ENCODE measurements at regions not wholly inside any gene's neighbourhood (a gene's known extent, or its start where the extent isn't known, plus 50 kb on each side); places are given as distances from the start of the nearest gene placed in this dataset.

DNA sequence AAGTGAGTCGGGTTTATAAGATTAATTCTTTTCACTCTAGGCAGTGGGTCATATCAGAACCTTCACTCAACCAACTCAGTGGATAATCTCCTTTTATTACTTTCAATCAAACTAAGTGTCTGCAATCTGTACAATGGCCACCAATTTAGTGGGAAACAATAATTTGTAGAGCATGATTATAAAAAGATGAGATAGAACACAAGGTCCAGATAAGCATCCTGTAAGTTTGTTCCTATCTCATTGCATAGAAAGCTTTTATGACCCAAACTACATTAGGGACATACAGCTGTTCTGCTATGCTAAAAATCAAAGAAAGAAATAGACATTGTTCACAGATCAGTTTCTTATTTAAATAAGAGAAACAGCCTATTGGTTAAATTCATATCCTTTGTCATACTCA lies 341.4 kb upstream of the PSMD7 start:
- TF ChIP-seq, protein P1, sequence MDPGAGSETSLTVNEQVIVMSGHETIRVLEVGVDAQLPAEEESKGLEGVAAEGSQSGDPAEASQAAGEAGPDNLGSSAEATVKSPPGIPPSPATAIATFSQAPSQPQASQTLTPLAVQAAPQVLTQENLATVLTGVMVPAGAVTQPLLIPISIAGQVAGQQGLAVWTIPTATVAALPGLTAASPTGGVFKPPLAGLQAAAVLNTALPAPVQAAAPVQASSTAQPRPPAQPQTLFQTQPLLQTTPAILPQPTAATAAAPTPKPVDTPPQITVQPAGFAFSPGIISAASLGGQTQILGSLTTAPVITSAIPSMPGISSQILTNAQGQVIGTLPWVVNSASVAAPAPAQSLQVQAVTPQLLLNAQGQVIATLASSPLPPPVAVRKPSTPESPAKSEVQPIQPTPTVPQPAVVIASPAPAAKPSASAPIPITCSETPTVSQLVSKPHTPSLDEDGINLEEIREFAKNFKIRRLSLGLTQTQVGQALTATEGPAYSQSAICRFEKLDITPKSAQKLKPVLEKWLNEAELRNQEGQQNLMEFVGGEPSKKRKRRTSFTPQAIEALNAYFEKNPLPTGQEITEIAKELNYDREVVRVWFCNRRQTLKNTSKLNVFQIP (CRISPR knock-in tag; IDR thresholded peaks at IDR 0.05; ENCODE audit: borderline replicate concordance, low read depth), result no peak
- TF ChIP-seq GLIS3 (CRISPR knock-in tag; IDR thresholded peaks at IDR 0.05) (no peak), ISL1 (CRISPR knock-in tag; IDR thresholded peaks at IDR 0.05) (no peak), TOX (CRISPR knock-in tag; IDR thresholded peaks at IDR 0.05; ENCODE audit: borderline replicate concordance) (no peak)

All from SK-N-SH treated with all-trans-retinoic acid at 6 μM for 48 hours (cell line).